Astrocyte (in vitro differentiated cells and primary cell): ENCODE measurements at regions not wholly inside any gene's neighbourhood (a gene's known extent, or its start where the extent isn't known, plus 50 kb on each side); places are given as distances from the start of the nearest gene placed in this dataset.

Experiments used
- DNase-seq: peaks from one replicate; pipeline ENCODE4 v3.0.0-alpha.2; 2010; ENCODE audit warnings: low read depth
- FAIRE-seq: peaks from 2 replicates; lab custom pipeline; 2011; peaks lifted over from hg19 to GRCh38; lab: Jason Lieb, UNC
- H2AFZ ChIP-seq: 2 replicates; pipeline ENCODE4 v1.6.0; 2012; ENCODE audit warnings: low read depth, low read length, inconsistent platforms
- H3K27ac ChIP-seq: 2 replicates; pipeline ENCODE4 v1.5.1; 2011; ENCODE audit warnings: low read depth, low read length, inconsistent platforms
- H3K27me3 ChIP-seq: 2 replicates; pipeline ENCODE4 v1.6.0; 2011; ENCODE audit warnings: low read length, inconsistent platforms; ENCODE audit not compliant: insufficient read depth
- H3K36me3 ChIP-seq: 2 replicates; pipeline ENCODE4 v1.5.1; 2011; ENCODE audit warnings: low read length, inconsistent platforms; ENCODE audit not compliant: insufficient read depth
- H3K4me1 ChIP-seq: 2 replicates; pipeline ENCODE4 v1.5.1; 2011; ENCODE audit warnings: low read length, inconsistent platforms; ENCODE audit not compliant: insufficient read depth
- H3K4me2 ChIP-seq: 2 replicates; pipeline ENCODE4 v1.6.0; 2012; ENCODE audit warnings: low read length, inconsistent platforms
- H3K4me3 ChIP-seq: 2 replicates; pipeline ENCODE4 v1.5.1; 2011; ENCODE audit warnings: low read depth, mild to moderate bottlenecking, low read length, inconsistent platforms; ENCODE audit not compliant: insufficient read depth
- H3K79me2 ChIP-seq: 2 replicates; pipeline ENCODE4 v1.6.0; 2012; ENCODE audit warnings: mild to moderate bottlenecking, low read length, inconsistent platforms; ENCODE audit not compliant: insufficient read depth
- H3K9ac ChIP-seq: 2 replicates; pipeline ENCODE4 v1.6.0; 2012; ENCODE audit warnings: mild to moderate bottlenecking, low read length, inconsistent platforms
- H3K9me3 ChIP-seq: 2 replicates; pipeline ENCODE4 v1.5.1; 2012; ENCODE audit warnings: low read depth, mild to moderate bottlenecking, low read length, inconsistent platforms; ENCODE audit not compliant: insufficient read depth
- H4K20me1 ChIP-seq: 2 replicates; pipeline ENCODE4 v1.6.0; 2012; ENCODE audit warnings: low read length, inconsistent platforms; ENCODE audit not compliant: insufficient read depth
- H3K27ac Mint-ChIP-seq: one replicate; pipeline ENCODE4 v1.8.0; 2021; ENCODE audit warnings: mild to moderate bottlenecking, mixed read lengths; ENCODE audit not compliant: unreplicated experiment
- H3K27me3 Mint-ChIP-seq: one replicate; pipeline ENCODE4 v1.8.0; 2021; ENCODE audit warnings: low read depth, mixed read lengths; ENCODE audit not compliant: unreplicated experiment
- H3K36me3 Mint-ChIP-seq: one replicate; pipeline ENCODE4 v1.8.0; 2021; ENCODE audit warnings: low read depth, mixed read lengths; ENCODE audit not compliant: unreplicated experiment
- H3K4me1 Mint-ChIP-seq: one replicate; pipeline ENCODE4 v1.8.0; 2021; ENCODE audit warnings: low read depth, mixed read lengths; ENCODE audit not compliant: unreplicated experiment
- H3K4me3 Mint-ChIP-seq: one replicate; pipeline ENCODE4 v1.8.0; 2021; ENCODE audit warnings: mild to moderate bottlenecking, moderate library complexity, mixed read lengths; ENCODE audit not compliant: unreplicated experiment
- H3K9me3 Mint-ChIP-seq: one replicate; pipeline ENCODE4 v1.8.0; 2021; ENCODE audit warnings: mild to moderate bottlenecking, mixed read lengths; ENCODE audit not compliant: unreplicated experiment
- EZH2 ChIP-seq: IDR thresholded peaks from 2 replicates; pipeline ENCODE4 v1.6.1; 2012; ENCODE audit warnings: mild to moderate bottlenecking, low read length, inconsistent platforms; ENCODE audit not compliant: insufficient read depth
- TF ChIP-seq, protein P1 (sequence below): IDR thresholded peaks from 2 replicates; pipeline ENCODE4 v1.5.1; 2011; ENCODE audit warnings: low read depth, mild to moderate bottlenecking, inconsistent platforms, low read length, moderate library complexity; ENCODE audit not compliant: insufficient read depth

DNA sequence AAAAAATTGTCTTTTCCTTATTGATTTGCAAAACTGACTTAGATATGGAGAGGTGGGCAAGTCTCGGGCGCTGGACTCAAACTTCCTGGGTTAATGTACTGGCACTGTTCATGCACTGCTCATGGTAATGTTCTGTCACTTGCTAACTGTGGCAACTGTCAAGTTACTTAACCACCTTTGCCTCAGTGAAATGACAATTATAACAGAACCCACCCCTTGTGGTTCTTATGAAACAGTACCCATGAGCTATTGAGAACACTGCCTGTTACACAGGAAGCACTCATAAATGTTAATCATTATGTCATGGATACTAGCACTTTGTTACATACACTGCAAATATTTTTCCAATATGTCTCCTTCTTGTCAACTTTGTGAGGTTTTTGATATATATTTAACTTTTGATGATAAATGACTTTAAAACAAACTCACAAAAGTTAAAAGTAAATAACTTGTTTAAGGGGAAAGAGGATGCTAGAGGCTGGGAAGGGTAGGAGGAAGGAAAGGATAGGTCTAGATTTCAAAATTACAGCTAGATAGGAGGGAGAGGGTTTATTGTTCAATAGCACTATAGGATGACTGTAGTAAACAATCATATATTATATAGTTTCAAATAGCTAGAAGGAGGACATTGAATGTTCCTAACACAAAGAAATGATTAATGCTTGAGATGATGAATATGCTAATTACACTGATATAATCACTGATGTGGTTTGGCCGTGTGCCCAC, 342.5 kb downstream of the ADGRL2 start:
- no peaks in the 10 kb centered on the region for H3K36me3 ChIP-seq
- Mint-ChIP-seq H3K9me3 (no peaks in the 10 kb centered on the region), H3K27me3 (no peaks in the 10 kb centered on the region), H3K36me3 (no peaks in the 10 kb centered on the region), H3K27ac (no peak overlapping the region), H3K4me3 (no peak overlapping the region), H3K4me1 (no peaks in the 10 kb centered on the region)
- TF ChIP-seq, protein P1, sequence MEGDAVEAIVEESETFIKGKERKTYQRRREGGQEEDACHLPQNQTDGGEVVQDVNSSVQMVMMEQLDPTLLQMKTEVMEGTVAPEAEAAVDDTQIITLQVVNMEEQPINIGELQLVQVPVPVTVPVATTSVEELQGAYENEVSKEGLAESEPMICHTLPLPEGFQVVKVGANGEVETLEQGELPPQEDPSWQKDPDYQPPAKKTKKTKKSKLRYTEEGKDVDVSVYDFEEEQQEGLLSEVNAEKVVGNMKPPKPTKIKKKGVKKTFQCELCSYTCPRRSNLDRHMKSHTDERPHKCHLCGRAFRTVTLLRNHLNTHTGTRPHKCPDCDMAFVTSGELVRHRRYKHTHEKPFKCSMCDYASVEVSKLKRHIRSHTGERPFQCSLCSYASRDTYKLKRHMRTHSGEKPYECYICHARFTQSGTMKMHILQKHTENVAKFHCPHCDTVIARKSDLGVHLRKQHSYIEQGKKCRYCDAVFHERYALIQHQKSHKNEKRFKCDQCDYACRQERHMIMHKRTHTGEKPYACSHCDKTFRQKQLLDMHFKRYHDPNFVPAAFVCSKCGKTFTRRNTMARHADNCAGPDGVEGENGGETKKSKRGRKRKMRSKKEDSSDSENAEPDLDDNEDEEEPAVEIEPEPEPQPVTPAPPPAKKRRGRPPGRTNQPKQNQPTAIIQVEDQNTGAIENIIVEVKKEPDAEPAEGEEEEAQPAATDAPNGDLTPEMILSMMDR, result no peak
- no peak for TF ChIP-seq EZH2
- no peak for FAIRE-seq
- no peaks in the 10 kb centered on the region for H4K20me1 ChIP-seq
- H3K79me2 ChIP-seq, result no peaks in the 10 kb centered on the region
- DNase-seq, result no peak
- no peak overlapping the region for H3K4me3 ChIP-seq
- no peaks in the 10 kb centered on the region for H3K9me3 ChIP-seq
- H3K4me1 ChIP-seq, result no peaks in the 10 kb centered on the region
- H2AFZ ChIP-seq, result no peak overlapping the region
- H3K27ac ChIP-seq, result no peak overlapping the region
- H3K4me2 ChIP-seq, result no peak overlapping the region
- no peak overlapping the region for H3K9ac ChIP-seq
- no peaks in the 10 kb centered on the region for H3K27me3 ChIP-seq

DNA sequence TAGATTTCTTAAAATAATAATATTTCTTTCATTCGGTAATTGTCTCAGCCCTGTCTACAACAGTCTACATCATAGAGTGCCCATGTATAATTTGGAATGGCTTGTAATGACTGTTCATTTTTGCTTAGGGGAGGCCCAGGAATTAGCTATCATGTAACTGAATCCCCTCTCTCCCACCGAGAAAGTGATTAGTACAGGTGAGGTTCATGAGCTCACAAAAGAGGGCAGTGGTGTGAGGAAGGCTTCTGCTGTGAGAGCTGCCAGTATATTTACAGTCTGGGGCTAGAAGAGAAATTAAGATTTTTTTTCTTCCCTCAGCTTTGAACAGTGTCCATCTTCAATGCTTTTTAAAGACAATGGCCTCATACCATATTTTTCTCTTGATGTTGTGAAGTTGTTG, 340.7 kb downstream of the ADGRL2 start:
- H3K9me3 Mint-ChIP-seq, result no peaks in the 10 kb centered on the region

More for the DNA sequence above, 340.7 kb downstream of the ADGRL2 start:
- no peaks in the 10 kb centered on the region for H3K36me3 ChIP-seq
- no peaks in the 10 kb centered on the region for H3K27me3 ChIP-seq
- H3K27ac ChIP-seq, result no peak overlapping the region
- FAIRE-seq (no peak), DNase-seq (no peak)
- H3K4me2 ChIP-seq, result no peak overlapping the region
- no peak overlapping the region for H3K9ac ChIP-seq
- no peak overlapping the region for H3K4me3 ChIP-seq
- no peaks in the 10 kb centered on the region for H3K36me3 Mint-ChIP-seq
- no peak overlapping the region for H3K4me3 Mint-ChIP-seq
- no peak overlapping the region for H3K27ac Mint-ChIP-seq
- no peaks in the 10 kb centered on the region for H3K9me3 ChIP-seq
- TF ChIP-seq, protein P1, result no peak
- no peak for TF ChIP-seq EZH2
- no peak overlapping the region for H2AFZ ChIP-seq
- no peaks in the 10 kb centered on the region for H3K27me3 Mint-ChIP-seq
- H3K4me1 ChIP-seq, result no peaks in the 10 kb centered on the region
- no peaks in the 10 kb centered on the region for H4K20me1 ChIP-seq
- no peaks in the 10 kb centered on the region for H3K4me1 Mint-ChIP-seq
- no peaks in the 10 kb centered on the region for H3K79me2 ChIP-seq
